Keratinocyte (primary cell): ENCODE measurements at regions not wholly inside any gene's neighbourhood (a gene's known extent, or its start where the extent isn't known, plus 50 kb on each side); places are given as distances from the start of the nearest gene placed in this dataset.

Experiments used
- DNase-seq: peaks from one replicate; pipeline ENCODE4 v3.0.0-alpha.2; 2011; ENCODE audit warnings: low read depth, missing footprints, low spot score
- FAIRE-seq: peaks from 2 replicates; lab custom pipeline; 2011; peaks lifted over from hg19 to GRCh38; lab: Jason Lieb, UNC
- H2AFZ ChIP-seq: 2 replicates; pipeline ENCODE4 v1.6.0; 2012; ENCODE audit warnings: low read length, control low read depth, inconsistent platforms; ENCODE audit not compliant: control insufficient read depth
- H3K27ac ChIP-seq: 2 replicates; pipeline ENCODE4 v1.5.1; 2011; ENCODE audit warnings: low read length; ENCODE audit not compliant: control insufficient read depth, insufficient read depth
- H3K27me3 ChIP-seq: 3 replicates; pipeline ENCODE4 v1.6.0; 2011; ENCODE audit warnings: low read length; ENCODE audit not compliant: control insufficient read depth, insufficient read depth; ENCODE audit errors: extremely low read depth
- H3K36me3 ChIP-seq, 2 experiments: 2 replicates in 1 of 2; 3 replicates in 1 of 2; pipeline ENCODE4 v1.5.1; 2011; ENCODE audit warnings: low read length in 2 of 2, mild to moderate bottlenecking in 1 of 2; ENCODE audit not compliant: control insufficient read depth in 2 of 2, insufficient read depth in 2 of 2; ENCODE audit errors: extremely low read depth in 1 of 2
- H3K4me1 ChIP-seq: 3 replicates; pipeline ENCODE4 v1.5.1; 2011; ENCODE audit warnings: low read length; ENCODE audit not compliant: control insufficient read depth, insufficient read depth; ENCODE audit errors: extremely low read depth
- H3K4me2 ChIP-seq: 3 replicates; pipeline ENCODE4 v1.6.0; 2011; ENCODE audit warnings: low read depth, low read length; ENCODE audit not compliant: control insufficient read depth, insufficient read depth; ENCODE audit errors: extremely low read depth
- H3K4me3 ChIP-seq, 3 experiments: fragments of 200-600 bp in 1 of 3; sonication (generic) in 1 of 3; 2 replicates in 2 of 3; 3 replicates in 1 of 3; pipeline ENCODE4 v1.5.1; 2011 to 2016; ENCODE audit warnings: low read length in 3 of 3, mild to moderate bottlenecking in 3 of 3, control low read depth in 2 of 3, inconsistent platforms in 1 of 3, low read depth in 1 of 3, mixed read lengths in 1 of 3, mixed run types in 1 of 3, moderate library complexity in 1 of 3; ENCODE audit not compliant: control insufficient read depth in 2 of 3, insufficient read depth in 2 of 3; ENCODE audit errors: extremely low read depth in 1 of 3
- H3K79me2 ChIP-seq: 2 replicates; pipeline ENCODE4 v1.6.0; 2012; ENCODE audit warnings: low read length; ENCODE audit not compliant: control insufficient read depth, insufficient read depth
- H3K9ac ChIP-seq: 3 replicates; pipeline ENCODE4 v1.6.0; 2011; ENCODE audit warnings: low read length; ENCODE audit not compliant: control insufficient read depth, insufficient read depth; ENCODE audit errors: extremely low read depth
- H3K9me1 ChIP-seq: 3 replicates; pipeline ENCODE4 v1.6.0; 2011; ENCODE audit warnings: low read length; ENCODE audit not compliant: control insufficient read depth, insufficient read depth; ENCODE audit errors: extremely low read depth
- H3K9me3 ChIP-seq: 2 replicates; pipeline ENCODE4 v1.5.1; 2012; ENCODE audit warnings: low read depth, low read length; ENCODE audit not compliant: control insufficient read depth
- H4K20me1 ChIP-seq: 3 replicates; pipeline ENCODE4 v1.6.0; 2011; ENCODE audit warnings: low read length; ENCODE audit not compliant: control insufficient read depth, insufficient read depth; ENCODE audit errors: extremely low read depth
- EZH2 ChIP-seq: IDR thresholded peaks from one replicate; pipeline ENCODE4 v1.6.1; 2012; ENCODE audit warnings: inconsistent platforms, mild to moderate bottlenecking, low read length, moderate library complexity
- dilution Hi-C: fragments of 300-500 bp; cut with MboI; formaldehyde crosslinking; loops from one replicate; pipeline ENCODE4 v1.7.0; 2020; ENCODE audit warnings: low sequenced_read_pairs; ENCODE audit not compliant: extremely low pct_ligation_motif_present
- TF ChIP-seq, protein P1 (sequence below), 3 experiments: IDR thresholded peaks in 1 of 3; conservative IDR thresholded peaks in 1 of 3; optimal IDR thresholded peaks in 1 of 3; 2 replicates in 2 of 3; 3 replicates in 1 of 3; pipeline versions ENCODE3 to v1.5.1; 2011; ENCODE audit warnings: low read length in 3 of 3, mild to moderate bottlenecking in 3 of 3, moderate library complexity in 2 of 3, control low read depth in 1 of 3, inconsistent platforms in 1 of 3; ENCODE audit not compliant: insufficient read depth in 2 of 3; ENCODE audit errors: extremely low read depth in 1 of 3

DNA sequence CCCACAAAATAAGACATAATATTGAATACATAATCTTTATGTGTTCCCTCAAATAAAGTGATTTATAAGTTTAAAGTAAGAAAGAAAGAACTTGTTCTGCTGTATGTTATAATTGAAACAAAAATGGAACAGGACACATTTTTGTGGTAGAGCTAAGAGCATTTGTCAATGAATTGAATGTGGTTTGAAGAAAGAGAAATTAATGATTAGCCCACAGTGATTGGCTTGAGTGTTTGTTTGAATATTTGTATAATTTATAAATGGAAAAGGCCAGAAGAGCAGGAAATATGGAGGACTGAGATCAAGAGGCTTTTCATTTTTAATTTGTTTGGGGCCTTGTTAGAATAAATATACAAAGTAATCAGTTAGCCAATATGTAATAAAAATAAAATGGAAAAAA is 395.1 kb upstream of the CDH19 start:
- Histone ChIP-seq H3K79me2 (no peaks in the 10 kb centered on the region), H3K9ac (no peak overlapping the region), H4K20me1 (no peaks in the 10 kb centered on the region), H3K9me1 (no peaks in the 10 kb centered on the region), H3K4me1 (no peaks in the 10 kb centered on the region), H3K27me3 (no peaks in the 10 kb centered on the region), H3K9me3 (no peaks in the 10 kb centered on the region), H3K36me3 (no peaks in the 10 kb centered on the region), H3K4me2 (no peak overlapping the region), H2AFZ (no peak overlapping the region), H3K4me3 (no peak overlapping the region), H3K27ac (no peak overlapping the region)
- dilution Hi-C loops, result no loop called here
- FAIRE-seq (no peak), DNase-seq (no peak)
- TF ChIP-seq, protein P1, sequence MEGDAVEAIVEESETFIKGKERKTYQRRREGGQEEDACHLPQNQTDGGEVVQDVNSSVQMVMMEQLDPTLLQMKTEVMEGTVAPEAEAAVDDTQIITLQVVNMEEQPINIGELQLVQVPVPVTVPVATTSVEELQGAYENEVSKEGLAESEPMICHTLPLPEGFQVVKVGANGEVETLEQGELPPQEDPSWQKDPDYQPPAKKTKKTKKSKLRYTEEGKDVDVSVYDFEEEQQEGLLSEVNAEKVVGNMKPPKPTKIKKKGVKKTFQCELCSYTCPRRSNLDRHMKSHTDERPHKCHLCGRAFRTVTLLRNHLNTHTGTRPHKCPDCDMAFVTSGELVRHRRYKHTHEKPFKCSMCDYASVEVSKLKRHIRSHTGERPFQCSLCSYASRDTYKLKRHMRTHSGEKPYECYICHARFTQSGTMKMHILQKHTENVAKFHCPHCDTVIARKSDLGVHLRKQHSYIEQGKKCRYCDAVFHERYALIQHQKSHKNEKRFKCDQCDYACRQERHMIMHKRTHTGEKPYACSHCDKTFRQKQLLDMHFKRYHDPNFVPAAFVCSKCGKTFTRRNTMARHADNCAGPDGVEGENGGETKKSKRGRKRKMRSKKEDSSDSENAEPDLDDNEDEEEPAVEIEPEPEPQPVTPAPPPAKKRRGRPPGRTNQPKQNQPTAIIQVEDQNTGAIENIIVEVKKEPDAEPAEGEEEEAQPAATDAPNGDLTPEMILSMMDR (optimal IDR thresholded peaks at IDR 0.05 in 1 of 3, IDR thresholded peaks at IDR 0.05 in 1 of 3, conservative IDR thresholded peaks at IDR 0.05 in 1 of 3; ENCODE audit: extremely low read depth in 1 of 3, insufficient read depth in 2 of 3, low read length in 3 of 3), result no peak
- no peak for TF ChIP-seq EZH2

DNA sequence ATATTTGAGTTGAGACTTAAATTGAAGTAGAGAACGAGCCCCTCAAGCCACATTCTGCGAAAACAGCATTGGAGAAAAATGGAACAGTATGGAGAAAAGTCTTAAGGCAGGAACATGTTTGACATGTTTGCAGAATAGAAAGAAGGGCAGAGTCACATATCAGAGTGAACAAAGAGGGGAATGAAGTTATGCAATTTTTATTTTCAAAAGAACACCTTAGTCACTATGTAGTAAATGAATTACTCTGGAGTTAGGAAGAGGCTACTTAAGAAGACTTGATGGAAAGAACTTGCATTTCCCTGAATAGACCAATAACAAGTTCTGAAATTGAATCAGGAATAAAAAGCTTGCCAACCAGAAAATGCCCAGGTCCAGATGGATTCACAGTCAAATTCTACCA is 391.4 kb upstream of the CDH19 start:
- FAIRE-seq (no peak), DNase-seq (no peak)
- dilution Hi-C loops, result no loop called here
- no peak overlapping the region for H3K4me3 ChIP-seq
- H3K4me2 ChIP-seq, result no peak overlapping the region
- H3K79me2 ChIP-seq, result no peaks in the 10 kb centered on the region
- H4K20me1 ChIP-seq, result no peaks in the 10 kb centered on the region
- no peak overlapping the region for H3K9ac ChIP-seq
- H3K27ac ChIP-seq, result no peak overlapping the region
- H3K9me1 ChIP-seq, result no peaks in the 10 kb centered on the region
- no peaks in the 10 kb centered on the region for H3K36me3 ChIP-seq
- H2AFZ ChIP-seq, result no peak overlapping the region
- H3K27me3 ChIP-seq, result no peaks in the 10 kb centered on the region
- H3K4me1 ChIP-seq, result no peaks in the 10 kb centered on the region
- no peak for TF ChIP-seq EZH2
- TF ChIP-seq, protein P1 (optimal IDR thresholded peaks at IDR 0.05 in 1 of 3, IDR thresholded peaks at IDR 0.05 in 1 of 3, conservative IDR thresholded peaks at IDR 0.05 in 1 of 3; ENCODE audit: extremely low read depth in 1 of 3, insufficient read depth in 2 of 3, low read length in 3 of 3), result no peak
- peaks cover 1% of the 10 kb centered on the region for H3K9me3 ChIP-seq
